ENCODE measurements at regions not wholly inside any gene's neighbourhood (a gene's known extent, or its start where the extent isn't known, plus 50 kb on each side); places are given as distances from the start of the nearest gene placed in this dataset.

GRCh38 chr7:54944179-54944578 is 74.6 kb upstream of the EGFR start:
- no peak overlapping the region for H3K9ac ChIP-seq (ENCODE audit: insufficient read depth, low read length)
- TF ChIP-seq EZH2 (IDR thresholded peaks at IDR 0.05; ENCODE audit: low read length, missing control alignments) (no peak), CTCF (conservative IDR thresholded peaks at IDR 0.05 in 1 of 2, IDR thresholded peaks at IDR 0.05 in 1 of 2; ENCODE audit: low read depth in 1 of 2, low read length in 2 of 2) (no peak)
- H2AFZ ChIP-seq (ENCODE audit: low read length), result no peak overlapping the region
- no peaks in the 10 kb centered on the region for H4K20me1 ChIP-seq (ENCODE audit: control insufficient read depth, extremely low read depth, insufficient read depth, low read length)
- no peaks in the 10 kb centered on the region for H3K79me2 ChIP-seq (ENCODE audit: control insufficient read depth, insufficient read depth, low read length)
- DNase-seq (ENCODE audit: low read depth in 2 of 2), result peak; percentile 24 to 45
- H3K27me3 ChIP-seq (ENCODE audit: control insufficient read depth, insufficient read depth, low read length), result no peaks in the 10 kb centered on the region
- no peak overlapping the region for H3K4me2 ChIP-seq (ENCODE audit: extremely low read depth, insufficient read depth, low read length)
- H3K4me1 ChIP-seq (ENCODE audit: control insufficient read depth, extremely low read depth, insufficient read depth, low read length), result no peaks in the 10 kb centered on the region
- H3K36me3 ChIP-seq (ENCODE audit: control insufficient read depth, insufficient read depth, low read length), result no peaks in the 10 kb centered on the region
- no peak overlapping the region for H3K27ac ChIP-seq (ENCODE audit: insufficient read depth, low read length)
- no peaks in the 10 kb centered on the region for H3K9me3 ChIP-seq (ENCODE audit: control insufficient read depth, insufficient read depth, low read depth, low read length)
- H3K4me3 ChIP-seq (replicated peaks in 1 of 4; ENCODE audit: control extremely low read depth in 1 of 4, insufficient read depth in 1 of 4, low read depth in 3 of 4, low read length in 4 of 4), result no peak overlapping the region

GRCh38 chr7:54946271-54946670 is 72.5 kb upstream of the EGFR start:
- no peak overlapping the region for H3K4me2 ChIP-seq (ENCODE audit: extremely low read depth, insufficient read depth, low read length)
- H4K20me1 ChIP-seq (ENCODE audit: control insufficient read depth, extremely low read depth, insufficient read depth, low read length), result no peaks in the 10 kb centered on the region
- H3K79me2 ChIP-seq (ENCODE audit: control insufficient read depth, insufficient read depth, low read length), result no peaks in the 10 kb centered on the region
- no peaks in the 10 kb centered on the region for H3K9me3 ChIP-seq (ENCODE audit: control insufficient read depth, insufficient read depth, low read depth, low read length)
- no peaks in the 10 kb centered on the region for H3K27me3 ChIP-seq (ENCODE audit: control insufficient read depth, insufficient read depth, low read length)
- H3K9ac ChIP-seq (ENCODE audit: insufficient read depth, low read length), result no peak overlapping the region
- H3K36me3 ChIP-seq (ENCODE audit: control insufficient read depth, insufficient read depth, low read length), result no peaks in the 10 kb centered on the region
- no peak for TF ChIP-seq CTCF (conservative IDR thresholded peaks at IDR 0.05 in 1 of 2, IDR thresholded peaks at IDR 0.05 in 1 of 2; ENCODE audit: low read depth in 1 of 2, low read length in 2 of 2)
- no peak for TF ChIP-seq EZH2 (IDR thresholded peaks at IDR 0.05; ENCODE audit: low read length, missing control alignments)
- no peak for DNase-seq (ENCODE audit: low read depth in 2 of 2)
- H3K4me3 ChIP-seq (replicated peaks in 1 of 4; ENCODE audit: control extremely low read depth in 1 of 4, insufficient read depth in 1 of 4, low read depth in 3 of 4, low read length in 4 of 4), result no peak overlapping the region
- H2AFZ ChIP-seq (ENCODE audit: low read length), result no peak overlapping the region
- H3K4me1 ChIP-seq (ENCODE audit: control insufficient read depth, extremely low read depth, insufficient read depth, low read length), result no peaks in the 10 kb centered on the region
- no peak overlapping the region for H3K27ac ChIP-seq (ENCODE audit: insufficient read depth, low read length)

GRCh38 chr7:54946764-54947163 is 72.1 kb upstream of the EGFR start:
- no peak for DNase-seq (ENCODE audit: low read depth in 2 of 2)
- Histone ChIP-seq H3K36me3 (ENCODE audit: control insufficient read depth, insufficient read depth, low read length) (no peaks in the 10 kb centered on the region), H3K4me1 (ENCODE audit: control insufficient read depth, extremely low read depth, insufficient read depth, low read length) (no peaks in the 10 kb centered on the region), H3K9me3 (ENCODE audit: control insufficient read depth, insufficient read depth, low read depth, low read length) (no peaks in the 10 kb centered on the region), H3K9ac (ENCODE audit: insufficient read depth, low read length) (no peak overlapping the region), H3K4me3 (replicated peaks in 1 of 4; ENCODE audit: control extremely low read depth in 1 of 4, insufficient read depth in 1 of 4, low read depth in 3 of 4, low read length in 4 of 4) (no peak overlapping the region), H3K27ac (ENCODE audit: insufficient read depth, low read length) (no peak overlapping the region), H3K4me2 (ENCODE audit: extremely low read depth, insufficient read depth, low read length) (no peak overlapping the region), H2AFZ (ENCODE audit: low read length) (no peak overlapping the region), H3K27me3 (ENCODE audit: control insufficient read depth, insufficient read depth, low read length) (no peaks in the 10 kb centered on the region), H3K79me2 (ENCODE audit: control insufficient read depth, insufficient read depth, low read length) (no peaks in the 10 kb centered on the region), H4K20me1 (ENCODE audit: control insufficient read depth, extremely low read depth, insufficient read depth, low read length) (no peaks in the 10 kb centered on the region)
- no peak for TF ChIP-seq CTCF (conservative IDR thresholded peaks at IDR 0.05 in 1 of 2, IDR thresholded peaks at IDR 0.05 in 1 of 2; ENCODE audit: low read depth in 1 of 2, low read length in 2 of 2)
- no peak for TF ChIP-seq EZH2 (IDR thresholded peaks at IDR 0.05; ENCODE audit: low read length, missing control alignments)

Measured in fibroblast of lung (primary cell).